HG02759 (cell line): ENCODE measurements at regions not wholly inside any gene's neighbourhood (a gene's known extent, or its start where the extent isn't known, plus 50 kb on each side); places are given as distances from the start of the nearest gene placed in this dataset.

ENCODE experiments used
- ATAC-seq: cut with Tn5 transposase; IDR thresholded peaks from one replicate; pipeline ENCODE4 v1.9.1; 2021; ENCODE audit warnings: mild to moderate bottlenecking, moderate library complexity; ENCODE audit not compliant: unreplicated experiment

DNA sequence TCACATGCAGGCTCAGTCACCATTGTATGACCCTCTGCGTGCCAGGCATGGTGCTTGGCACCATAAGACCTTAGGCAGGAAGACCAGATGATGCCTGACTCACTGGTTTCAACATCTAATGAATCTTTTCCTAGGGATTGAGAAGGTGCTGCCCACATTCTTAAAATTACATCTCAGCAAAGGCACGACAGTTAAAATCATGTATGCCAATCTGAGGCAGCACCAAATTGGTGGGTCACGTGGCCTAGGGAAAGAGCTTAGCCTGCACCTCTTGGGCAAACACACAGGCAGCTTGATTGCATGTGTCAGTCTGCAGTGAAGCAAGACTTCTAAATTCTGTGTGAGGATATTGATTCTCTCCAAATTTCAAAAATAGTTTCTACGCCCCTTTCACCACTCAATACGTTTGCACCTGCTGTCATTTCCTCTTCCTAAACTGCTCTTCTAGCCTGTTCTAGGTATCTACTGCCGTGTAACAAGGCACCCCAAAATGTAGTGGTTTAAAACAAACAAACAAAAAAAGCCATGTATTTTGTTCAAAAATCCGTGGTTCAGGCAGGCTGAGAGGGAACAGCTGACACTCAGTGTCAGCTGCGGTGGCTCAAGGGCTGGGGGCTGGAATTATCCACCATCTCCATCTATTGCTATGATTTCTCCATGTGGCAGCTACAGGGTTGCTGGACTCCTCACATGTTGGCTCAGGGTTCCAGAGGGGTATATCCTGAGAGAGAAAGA, 160.2 kb upstream of the FGGY start:
- ATAC-seq: no peak

GRCh38 chr1:59137276-59137615, 159.6 kb upstream of the FGGY start:
- no peak for ATAC-seq

DNA sequence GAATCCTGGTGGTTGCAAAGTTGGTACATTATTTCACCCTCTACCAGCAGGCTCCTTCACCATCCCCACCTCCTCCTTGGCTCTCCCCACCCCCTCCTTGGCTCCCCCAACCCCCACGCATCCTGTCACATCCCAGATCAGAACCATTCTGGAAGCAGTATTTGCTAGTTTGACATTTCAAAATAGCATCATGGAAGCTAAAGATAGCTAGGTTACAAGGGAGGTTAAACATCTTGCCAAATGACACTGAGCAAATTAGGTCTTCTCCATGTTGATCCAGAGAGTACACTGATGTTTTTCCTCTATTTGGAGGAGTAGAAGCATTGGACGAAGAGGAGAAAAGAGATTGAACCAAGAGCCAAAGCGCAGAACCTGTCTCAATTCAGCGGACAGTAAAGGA, 158.9 kb upstream of the FGGY start:
- no peak for ATAC-seq

DNA sequence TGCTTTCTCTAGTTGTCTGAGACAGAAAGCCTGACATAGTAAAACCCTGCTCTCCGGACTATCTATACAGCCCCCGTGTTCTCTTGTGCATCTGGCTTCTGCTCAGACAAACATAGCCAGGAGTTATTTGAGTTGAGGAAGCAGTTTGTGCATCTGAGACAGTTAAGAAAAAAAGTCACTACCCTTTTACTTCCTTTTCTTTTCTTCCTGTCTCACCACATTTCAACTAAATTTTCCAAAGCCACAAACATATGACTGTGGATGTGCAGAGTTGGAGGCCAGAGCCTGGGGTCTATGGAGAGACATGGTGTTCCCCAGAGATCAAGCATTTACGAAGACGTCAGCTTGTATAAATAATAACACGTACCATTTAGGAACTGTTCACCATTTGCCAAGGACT, 158.5 kb upstream of the FGGY start:
- ATAC-seq: no peak

DNA sequence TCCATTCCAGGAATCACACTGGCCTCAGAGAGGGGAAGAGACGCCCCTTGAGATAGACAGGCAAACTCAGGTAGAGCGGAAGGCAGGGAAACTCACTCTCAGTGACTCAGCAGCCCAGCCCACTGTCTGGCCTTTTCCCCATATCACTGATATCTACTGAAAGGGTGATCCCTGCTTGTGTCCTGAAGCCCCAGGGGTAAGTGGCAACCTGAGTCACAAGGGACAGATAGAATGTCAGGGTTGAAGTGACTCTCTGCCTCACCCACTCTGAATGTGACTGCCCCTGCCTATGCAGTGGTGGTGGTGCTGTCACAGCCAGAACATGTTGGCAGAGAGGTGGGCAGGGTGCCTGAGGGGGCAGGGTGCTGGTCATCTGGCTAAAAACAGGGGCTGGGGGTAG, 157.5 kb upstream of the FGGY start:
- ATAC-seq: no peak

GRCh38 chr1:59141267-59141863, 155.5 kb upstream of the FGGY start:
- no peak for ATAC-seq

DNA sequence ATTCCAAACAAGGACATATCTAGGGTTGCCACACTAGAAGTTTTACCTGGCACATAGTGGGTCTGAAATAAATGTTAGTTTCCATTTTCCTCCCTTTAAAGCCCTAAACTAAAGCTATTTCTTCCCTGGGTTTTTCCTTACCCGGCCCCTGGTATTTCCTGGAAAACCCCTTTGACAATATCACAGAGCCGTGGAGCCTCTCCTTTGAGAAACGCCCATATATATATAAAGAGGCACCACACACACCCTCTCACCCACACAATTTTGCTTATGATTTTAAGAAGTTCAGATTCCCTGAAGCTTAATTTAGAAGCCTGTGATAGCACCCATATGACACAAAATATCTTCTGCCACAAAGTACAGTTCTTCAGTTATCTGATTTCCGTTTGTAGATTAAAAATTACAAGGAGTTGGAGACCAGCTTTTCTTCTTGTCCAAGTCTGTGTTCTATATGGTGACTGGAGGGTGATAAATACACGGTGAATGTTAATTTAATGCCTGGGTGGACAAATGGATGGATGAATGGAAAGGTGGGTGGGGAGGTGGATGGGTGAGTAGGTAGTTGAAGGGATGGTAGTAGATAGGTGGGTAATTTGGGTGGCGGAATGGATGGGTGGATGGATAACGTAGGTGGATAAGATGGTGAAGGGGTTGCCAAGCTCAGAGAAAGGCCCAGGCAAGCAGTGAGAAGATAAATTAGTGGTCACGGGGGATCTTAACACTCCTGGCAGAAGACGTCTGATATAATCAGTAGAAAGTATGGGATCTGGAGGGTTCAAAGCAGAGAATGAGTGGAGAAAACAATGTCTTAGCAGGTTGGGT, 154.4 kb upstream of the FGGY start:
- ATAC-seq: no peak

GRCh38 chr1:59143133-59143487, 153.8 kb upstream of the FGGY start:
- no peak for ATAC-seq

- no peak for ATAC-seq
Observed at GRCh38 chr1:59143811-59144210, 153.1 kb upstream of the FGGY start.

DNA sequence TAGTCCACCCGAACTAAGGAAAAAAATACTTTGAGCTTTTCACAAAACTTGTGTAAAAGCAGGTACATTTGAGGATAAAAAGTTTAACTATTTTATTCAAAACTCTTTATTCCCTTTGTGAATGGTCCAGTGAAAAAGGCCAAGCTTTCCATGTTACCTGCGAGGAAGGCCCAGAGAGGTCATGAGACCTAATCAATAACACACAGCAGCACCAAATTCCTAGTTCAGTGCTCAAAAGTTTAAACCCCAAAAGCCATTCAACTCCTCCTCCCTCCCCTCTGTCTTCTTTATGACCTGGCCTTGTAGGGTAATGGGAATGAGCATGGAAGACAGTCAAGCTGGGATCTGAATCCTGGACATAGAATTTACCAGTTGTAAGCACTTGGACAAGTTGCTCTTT, 151.9 kb upstream of the FGGY start:
- ATAC-seq: no peak

GRCh38 chr1:59146056-59146455, 150.8 kb upstream of the FGGY start:
- ATAC-seq: no peak

GRCh38 chr1:59146651-59147358, 150.1 kb upstream of the FGGY start:
- peak; percentile 73 for ATAC-seq

- no peak for ATAC-seq
Observed at GRCh38 chr1:59149435-59149834, 147.5 kb upstream of the FGGY start.

DNA sequence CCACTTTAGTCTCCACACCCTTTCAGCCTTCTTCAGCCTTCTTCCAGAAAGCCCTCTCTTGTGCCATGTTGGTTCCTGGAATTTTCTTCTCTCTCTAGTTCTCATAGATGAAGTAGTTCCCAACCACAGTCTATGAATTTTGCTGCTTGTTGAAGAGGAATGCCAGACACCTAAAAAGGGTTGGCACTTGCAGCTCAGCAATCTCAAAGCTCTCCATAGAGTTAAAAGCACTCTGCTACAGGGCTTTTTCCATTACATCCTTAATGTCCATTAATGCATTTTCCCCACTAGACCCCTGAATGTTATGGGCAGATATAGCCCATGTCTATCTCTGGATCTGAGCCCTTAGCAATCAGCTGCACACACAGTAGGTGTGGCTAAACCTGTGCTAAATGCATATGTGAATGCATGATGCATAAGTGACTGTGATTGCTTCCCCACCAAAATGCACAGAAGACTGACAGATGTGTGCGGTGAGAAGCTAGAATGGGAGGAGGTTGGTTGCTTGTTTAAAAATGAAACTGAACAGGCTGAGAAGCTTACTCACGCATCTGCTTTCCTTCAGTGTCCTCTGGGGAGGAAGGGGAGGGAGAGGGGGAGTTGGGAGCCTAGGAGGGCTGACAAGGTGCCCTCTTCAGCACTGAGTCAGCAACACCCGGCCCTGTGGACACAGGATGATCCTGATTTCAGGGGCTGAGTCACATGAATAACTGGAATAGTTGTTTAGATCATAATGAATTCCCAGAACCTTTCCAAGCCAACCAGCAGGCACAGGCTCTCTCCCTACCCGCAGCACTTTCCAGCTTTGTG, 146.1 kb upstream of the FGGY start:
- peak; percentile 67 for ATAC-seq

DNA sequence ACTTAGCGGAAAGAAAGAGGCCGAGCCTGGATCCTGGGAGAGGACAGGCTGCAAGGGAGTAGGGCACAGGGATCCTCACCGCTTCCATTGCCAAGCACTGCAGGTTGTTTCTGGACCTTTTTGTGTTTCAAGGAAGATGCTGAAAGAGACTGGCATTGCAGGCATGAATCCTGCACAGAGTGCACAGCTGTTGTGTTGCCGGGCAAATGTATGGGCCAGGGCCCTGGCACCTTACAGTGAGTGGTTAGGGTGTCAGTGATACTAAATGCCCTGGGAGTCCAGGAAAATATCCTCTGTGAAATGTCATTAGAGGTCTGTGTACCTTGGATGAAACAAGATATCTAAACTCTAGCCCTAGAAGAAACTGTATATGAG, 145.5 kb upstream of the FGGY start:
- no peak for ATAC-seq

- ATAC-seq: no peak
Observed at GRCh38 chr1:59151860-59152259, 145.0 kb upstream of the FGGY start.

DNA sequence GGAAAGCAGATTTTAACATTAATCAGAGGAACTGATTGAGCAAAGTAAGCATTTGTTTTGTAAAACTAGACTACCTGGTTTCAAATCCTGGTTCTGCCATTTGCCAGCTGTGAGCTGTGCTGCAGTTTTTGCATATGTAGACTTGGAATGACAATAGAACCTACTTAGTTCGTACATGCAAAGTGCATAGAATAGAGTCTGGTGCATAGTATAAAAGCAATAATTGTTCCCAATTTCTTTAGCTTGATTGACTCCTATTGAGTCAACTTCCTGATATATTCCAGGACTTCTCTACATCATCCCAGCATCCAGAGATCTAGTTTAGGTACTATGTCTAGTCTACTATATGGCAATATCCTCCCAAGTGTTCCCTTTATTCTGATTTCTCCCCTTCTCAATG, 144.4 kb upstream of the FGGY start:
- no peak for ATAC-seq

DNA sequence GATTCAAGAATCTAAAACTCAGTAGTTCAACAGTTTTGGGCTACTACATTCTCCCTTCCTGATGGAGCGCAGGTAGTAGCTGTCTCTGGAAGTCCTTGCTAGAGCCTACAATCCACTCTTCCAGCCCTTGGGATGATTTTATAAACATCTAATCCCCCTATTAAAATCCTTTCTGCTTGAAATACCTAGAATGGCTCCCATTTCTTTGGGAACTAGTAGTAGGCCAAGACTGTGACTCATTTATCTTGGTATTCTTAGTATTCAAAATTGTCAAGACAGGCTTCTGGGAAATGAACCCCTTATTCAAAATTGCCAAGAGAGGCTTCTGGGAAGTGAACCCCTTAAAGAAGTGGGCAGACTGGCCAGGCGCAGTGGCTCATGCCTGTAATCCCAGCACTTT, 142.5 kb upstream of the FGGY start:
- no peak for ATAC-seq

DNA sequence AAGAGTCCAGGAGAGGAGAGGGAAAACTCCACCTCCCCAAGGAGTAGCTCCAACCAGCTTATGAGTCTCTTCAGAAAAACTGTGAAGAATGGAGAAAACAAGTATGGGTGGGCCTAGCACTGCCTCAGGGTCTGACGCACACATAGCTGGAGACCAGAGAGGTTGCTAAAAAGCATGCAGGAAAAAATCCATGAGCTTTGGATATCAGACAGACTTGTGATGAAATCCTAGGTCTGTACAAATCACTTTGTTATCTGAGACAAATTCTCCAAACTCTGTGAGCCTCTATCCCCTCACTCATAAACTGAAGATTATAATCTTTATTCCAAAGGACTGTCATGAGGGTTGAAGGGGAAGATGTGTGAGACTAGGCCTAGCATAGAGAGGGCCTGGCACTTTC, 141.5 kb upstream of the FGGY start:
- no peak for ATAC-seq

DNA sequence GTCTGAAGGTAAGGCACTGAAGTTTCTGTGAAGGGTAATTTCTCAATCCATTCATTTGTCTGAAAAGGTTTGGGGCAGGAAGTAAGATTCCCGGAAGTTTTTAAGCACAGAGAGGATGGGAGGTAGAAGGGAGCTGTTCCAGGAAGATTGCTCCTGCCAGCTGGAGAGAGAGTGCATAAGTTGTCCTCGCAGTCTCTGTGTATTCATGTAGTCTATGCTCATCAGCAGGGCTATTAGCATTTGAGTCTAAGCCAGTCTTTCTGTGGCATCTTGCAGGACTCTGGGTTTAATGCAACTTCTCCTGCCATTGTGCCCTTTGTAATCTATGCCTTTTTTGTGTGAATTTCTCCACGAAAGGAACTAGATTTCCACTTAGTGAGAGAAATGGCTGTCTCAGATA, 140.8 kb upstream of the FGGY start:
- no peak for ATAC-seq
